Left renal pelvis (tissue), 4 donors: ENCODE measurements at regions not wholly inside any gene's neighbourhood (a gene's known extent, or its start where the extent isn't known, plus 50 kb on each side); places are given as distances from the start of the nearest gene placed in this dataset.

Experiments
- DNase-seq, 4 donors: peaks; one replicate each; pipeline ENCODE4 v3.0.0-alpha.2; 2013; ENCODE audit warnings: low read depth in 4 of 4, low spot score in 3 of 4

DNA sequence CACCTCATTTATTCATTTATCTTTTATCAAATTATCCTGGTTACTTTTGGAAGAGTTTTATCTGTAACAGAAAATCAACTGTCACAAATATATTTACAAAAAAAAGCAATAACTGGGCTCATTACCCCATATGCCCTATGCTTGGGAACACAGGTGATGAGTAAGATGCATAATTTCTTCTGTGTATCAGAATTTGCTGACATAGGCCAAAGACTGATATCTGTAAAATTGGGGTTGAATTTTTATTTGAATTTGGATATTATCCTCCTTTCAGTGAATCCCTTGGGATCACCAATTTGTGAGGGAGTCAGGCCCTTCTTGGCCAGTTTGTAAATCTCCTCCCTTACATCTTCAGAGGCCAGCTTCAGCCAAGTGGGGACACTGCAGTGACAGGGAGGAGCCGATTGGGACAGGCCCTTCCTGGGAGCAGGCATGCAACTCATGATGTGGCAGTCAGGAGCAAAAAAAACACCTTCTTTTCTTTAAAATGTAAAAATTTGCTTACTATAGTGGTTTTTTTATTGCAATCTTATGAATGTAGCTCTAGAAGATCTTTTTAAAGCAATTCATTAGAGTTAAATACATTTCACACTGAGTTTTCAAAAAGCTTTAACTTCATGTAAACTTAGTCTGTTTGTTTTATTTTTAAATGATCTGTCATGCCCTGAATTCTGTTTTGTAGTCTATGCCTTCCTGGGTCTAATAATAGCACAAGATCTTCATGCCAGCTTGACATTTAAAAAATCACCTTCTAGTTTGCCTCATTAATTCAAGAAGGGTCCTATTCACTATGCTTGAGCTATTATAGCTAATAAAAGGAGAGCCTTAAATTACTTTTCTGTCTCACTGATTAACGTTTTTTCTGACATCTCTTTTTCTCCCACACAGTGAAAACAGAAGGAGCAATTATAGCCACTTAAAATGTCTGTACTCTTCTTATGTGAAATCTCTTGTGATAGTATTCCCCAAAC lies 136.6 kb upstream of the SPRY1 start:
- DNase-seq = peak in 1 of 4 donors; percentile 54

GRCh38 chr4:123260653-123261052 lies 135.9 kb upstream of the SPRY1 start:
- DNase-seq = no peak

DNA sequence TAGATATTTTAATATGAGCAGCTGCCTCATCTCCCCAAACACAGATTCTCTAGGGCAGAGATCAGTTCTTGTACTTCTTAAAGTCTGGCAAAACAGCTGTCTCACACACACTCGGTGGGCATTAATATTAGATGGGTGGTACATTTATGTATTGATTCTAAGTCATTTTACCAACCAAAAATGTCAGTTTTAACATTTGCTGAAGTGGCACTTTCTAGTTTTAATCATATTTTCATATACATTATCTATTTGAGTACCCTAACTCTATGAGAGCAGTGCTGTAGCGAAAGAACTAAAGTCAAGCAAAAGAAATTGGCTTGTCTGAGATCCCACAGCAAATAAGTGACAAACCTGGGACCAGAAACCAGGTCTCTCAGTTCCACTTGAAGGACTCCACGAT lies 134.5 kb upstream of the SPRY1 start:
- no peak for DNase-seq

- DNase-seq = no peak
Measured at GRCh38 chr4:123265443-123265842, 131.2 kb upstream of the SPRY1 start.

- no peak for DNase-seq
Measured at GRCh38 chr4:123266221-123266620, 130.4 kb upstream of the SPRY1 start.

DNA sequence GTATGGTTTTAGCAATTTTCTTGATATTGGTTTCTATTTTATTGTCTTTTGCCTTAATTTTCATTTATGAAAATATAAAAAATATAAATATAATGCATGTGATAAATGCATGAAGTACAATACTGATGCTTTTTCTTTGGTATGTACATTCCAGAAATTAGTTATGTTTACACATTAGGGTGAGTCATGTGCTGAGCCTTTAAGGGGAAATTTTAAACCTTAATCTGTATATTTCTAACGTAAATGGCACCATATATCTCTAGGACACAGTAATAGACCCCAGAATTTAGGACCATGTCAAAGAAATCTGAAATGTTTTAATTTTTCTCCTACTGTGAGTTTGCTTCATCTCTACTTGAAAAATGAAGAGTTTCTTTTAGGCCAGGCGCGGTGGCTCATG lies 117.8 kb upstream of the SPRY1 start:
- no peak for DNase-seq

GRCh38 chr4:123283371-123283895 lies 113.2 kb upstream of the SPRY1 start:
- no peak for DNase-seq

DNA sequence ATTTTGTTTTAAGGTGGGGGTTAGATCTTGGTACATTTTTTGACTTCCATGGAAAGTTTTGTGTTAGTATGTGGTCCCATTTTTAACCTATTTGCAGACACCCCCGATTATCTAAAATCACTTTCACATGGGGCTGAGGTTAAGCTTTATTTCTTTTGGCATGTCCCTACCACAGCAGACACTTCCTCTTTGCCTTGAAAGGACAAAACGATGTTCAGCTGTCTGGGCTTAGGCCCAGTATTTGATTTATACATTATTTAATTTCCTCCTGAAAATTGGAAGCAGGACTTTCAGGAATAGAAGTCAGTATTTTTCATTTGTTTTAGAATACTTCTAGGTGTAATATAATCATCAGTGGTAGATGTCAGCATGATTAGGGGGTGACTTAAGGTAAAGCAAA lies 112.4 kb upstream of the SPRY1 start:
- no peak for DNase-seq

- DNase-seq = no peak
Measured at GRCh38 chr4:123286903-123287466, 109.6 kb upstream of the SPRY1 start.

- DNase-seq = no peak
Measured at GRCh38 chr4:123288309-123289025, 108.1 kb upstream of the SPRY1 start.

DNA sequence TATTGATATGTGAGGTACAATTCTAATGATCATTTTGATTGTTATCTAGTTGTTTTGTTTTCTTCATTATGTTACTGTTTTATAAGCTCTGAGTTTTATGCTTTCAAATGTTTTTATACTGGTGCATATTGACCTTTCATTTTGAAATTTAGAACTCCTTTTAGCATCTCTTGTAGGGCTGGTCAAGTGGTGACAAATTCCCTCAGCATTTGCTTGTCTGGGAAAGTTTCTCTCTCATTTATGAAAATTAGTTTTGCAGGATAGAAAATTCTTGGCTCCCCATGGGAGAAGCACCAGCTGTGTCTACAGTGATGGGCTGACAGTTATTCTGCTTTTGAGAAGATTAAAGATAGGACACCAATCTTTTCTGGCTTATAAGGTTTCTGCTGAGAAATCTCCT lies 105.3 kb upstream of the SPRY1 start:
- no peak for DNase-seq

DNA sequence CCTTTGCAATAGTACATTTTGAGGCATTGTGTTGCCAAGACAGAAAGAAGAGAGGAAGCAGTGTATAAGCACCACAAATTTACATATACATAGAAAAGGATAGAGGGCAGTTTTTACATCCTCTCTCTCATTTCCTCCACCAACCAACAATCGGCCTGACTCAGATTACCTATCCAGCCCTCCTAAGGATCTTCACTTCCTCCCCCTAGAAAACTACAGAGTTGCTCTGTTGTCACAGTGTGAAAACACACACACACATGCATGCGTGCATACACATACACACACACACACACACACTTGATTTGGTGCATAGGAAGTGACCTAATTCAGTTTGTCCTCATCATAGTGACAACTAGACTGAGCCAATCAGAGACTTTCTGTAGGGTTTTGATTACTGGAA lies 98.8 kb upstream of the SPRY1 start:
- DNase-seq = no peak

DNA sequence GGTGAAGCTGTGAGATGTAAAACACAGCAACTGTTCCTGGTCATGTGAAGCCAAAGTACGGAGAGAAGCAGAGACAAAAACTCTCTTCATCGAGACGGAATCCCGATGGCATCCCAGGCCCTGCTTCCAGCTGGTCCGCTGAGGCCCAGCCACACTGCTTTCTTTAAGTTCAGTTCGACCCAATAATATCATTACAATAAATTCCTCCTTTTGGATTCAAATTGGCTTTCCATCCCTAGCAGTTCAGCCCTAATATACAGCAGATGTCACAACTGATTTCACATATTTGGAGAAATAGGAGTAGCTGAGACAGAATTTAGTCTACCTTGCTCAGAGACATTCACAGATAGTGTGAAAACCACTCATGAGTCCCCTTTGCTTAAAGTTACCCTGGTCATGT lies 98.3 kb upstream of the SPRY1 start:
- DNase-seq = no peak

DNA sequence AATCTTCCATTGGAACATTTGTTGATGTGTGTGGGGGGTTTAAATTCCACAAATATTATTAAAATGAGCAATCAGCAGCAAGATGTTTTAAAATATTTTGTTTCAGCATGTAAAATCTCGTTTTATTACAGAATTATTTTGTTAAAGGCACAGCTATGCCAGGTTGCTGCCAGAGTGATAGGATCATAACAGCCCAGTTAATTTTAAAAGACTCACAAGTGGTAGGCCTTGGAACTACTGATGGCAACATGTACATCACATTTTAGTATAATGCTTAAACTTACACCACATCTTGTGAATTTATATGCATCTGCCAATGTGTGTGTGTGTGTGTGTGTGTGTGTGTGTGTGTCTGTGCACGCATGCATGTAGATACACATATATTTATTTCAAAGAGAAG lies 97.8 kb upstream of the SPRY1 start:
- no peak for DNase-seq

- no peak for DNase-seq
Measured at GRCh38 chr4:123299212-123299691, 97.3 kb upstream of the SPRY1 start.

GRCh38 chr4:123300222-123301039 lies 96.2 kb upstream of the SPRY1 start:
- no peak for DNase-seq

DNA sequence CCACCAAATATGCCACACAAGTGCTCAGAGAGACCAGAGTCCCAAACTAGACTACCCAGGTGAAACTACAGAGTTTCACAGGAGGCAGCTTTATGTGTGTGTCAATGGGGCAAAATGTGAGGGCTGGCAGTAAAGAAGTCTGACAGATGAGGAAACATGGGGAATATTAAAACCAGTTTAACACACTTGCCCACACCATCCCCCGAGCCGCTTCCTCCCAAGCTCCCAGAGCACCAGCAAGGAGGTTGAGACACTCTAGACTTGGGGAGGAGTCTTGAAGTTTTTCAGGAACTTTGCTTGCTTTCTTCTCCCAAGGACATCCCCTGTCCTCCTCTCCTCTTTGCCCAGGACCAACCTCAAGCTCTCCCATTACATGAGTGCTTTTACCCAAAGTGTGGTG lies 94.7 kb upstream of the SPRY1 start:
- no peak for DNase-seq

DNA sequence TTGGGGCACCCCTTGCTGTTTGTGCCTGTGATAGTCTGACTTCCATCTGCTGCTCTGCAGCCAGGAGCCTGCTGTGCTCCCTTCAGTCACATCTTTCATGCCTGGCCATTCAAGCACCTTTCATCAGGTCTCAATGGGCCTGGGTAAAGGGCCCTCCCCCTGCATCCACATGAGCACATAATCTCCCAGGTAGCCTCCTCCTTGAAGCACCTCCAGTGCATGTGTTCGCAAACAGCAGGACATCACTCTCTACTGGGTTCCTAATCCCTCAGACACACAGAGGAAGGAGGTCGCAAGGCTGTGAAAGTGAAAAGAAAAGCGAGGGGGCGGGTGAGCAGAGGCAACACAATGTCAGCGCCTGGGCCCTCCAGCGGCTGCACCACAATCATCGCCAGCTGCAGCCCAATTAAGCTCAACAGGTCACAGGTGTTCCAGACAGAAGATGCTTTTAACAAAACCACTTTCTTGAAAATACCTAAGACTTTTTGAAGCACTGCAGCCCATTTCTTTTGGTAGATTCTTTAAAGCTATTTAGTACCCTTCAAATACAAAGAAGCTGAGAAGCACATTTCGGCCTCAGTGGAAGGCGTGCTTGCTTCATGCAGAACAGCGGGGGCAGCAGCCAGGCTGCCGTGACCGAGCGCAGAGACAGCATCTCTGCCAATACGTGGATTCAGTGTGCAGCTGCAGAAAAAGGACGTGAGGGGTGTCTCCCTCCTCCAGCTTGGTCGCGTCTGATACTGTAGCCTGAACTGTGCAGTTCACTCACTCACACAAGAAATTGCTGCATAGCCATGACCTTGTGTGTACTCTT lies 92.2 kb upstream of the SPRY1 start:
- DNase-seq = peak in 2 of 4 donors; percentile 19 to 26

DNA sequence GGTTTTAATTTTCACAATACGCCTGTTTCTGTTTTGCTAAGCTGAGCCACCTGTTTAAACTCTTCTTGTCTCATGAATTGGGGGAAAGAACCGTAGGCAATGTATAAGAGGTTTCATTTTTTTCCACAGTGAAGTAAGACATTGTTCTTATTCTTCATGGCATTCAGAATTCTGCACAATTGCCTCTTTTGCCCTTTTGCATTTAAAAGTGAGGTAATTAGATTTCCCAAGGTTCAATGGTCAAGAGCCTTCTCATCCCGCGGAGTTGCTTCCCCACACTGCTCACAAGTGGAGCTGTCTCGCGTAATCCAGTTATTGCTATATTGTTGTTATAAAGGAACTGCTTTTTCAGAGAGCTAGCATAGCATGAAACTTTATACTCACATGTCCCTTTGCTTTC lies 90.9 kb upstream of the SPRY1 start:
- no peak for DNase-seq

DNA sequence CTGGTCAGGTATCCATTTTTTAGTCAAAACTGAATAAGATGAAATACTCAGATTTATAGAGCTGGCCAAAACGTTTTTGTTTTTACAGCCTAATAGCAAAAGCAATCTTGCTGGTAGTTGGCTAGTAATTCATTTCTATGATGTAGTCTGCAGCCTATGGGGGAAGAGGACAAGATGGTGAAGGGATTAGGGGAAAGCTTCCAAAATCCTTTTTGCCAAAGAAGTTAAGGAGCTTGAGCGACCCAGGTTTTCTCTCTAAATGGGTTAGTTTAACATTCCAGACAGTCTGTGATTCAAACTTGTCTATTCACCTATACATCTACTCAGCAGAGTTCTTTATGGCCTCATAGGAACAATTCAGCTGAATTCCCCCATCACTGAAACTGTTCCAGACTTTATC lies 89.8 kb upstream of the SPRY1 start:
- DNase-seq = no peak
